Stimulated activated CD4-positive, alpha-beta T cell treated with anti-CD3 and anti-CD28 coated beads, TNF-alpha, amount 100 ng/mL, for 48 hours (primary cell): ENCODE measurements at regions not wholly inside any gene's neighbourhood (a gene's known extent, or its start where the extent isn't known, plus 50 kb on each side); places are given as distances from the start of the nearest gene placed in this dataset.

ENCODE experiments used
- DNase-seq, 3 donors: peaks; one replicate each; pipeline ENCODE4 v3.0.0-alpha.2; 2020; ENCODE audit warnings: low read depth in 3 of 3

DNA sequence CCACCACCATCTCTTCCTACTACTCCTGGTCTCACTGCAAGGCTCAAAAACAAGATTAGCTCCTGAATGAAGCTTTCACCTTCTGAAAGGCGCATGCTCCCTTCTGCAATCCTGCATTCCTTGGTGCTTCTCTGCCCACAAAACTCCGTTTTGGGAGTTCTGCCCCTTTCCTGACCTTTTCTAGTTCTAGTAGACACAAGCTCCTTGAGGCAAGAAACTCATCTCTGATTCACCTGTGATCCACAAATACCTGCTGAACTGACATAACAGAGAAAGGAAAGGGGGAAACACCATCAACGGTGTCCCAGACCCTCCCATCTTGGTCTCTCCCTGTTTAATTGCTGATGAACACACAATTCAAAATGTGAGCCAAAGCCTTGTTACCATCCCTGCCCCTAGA is 64.0 kb upstream of the EGR2 start:
- no peak for DNase-seq

DNA sequence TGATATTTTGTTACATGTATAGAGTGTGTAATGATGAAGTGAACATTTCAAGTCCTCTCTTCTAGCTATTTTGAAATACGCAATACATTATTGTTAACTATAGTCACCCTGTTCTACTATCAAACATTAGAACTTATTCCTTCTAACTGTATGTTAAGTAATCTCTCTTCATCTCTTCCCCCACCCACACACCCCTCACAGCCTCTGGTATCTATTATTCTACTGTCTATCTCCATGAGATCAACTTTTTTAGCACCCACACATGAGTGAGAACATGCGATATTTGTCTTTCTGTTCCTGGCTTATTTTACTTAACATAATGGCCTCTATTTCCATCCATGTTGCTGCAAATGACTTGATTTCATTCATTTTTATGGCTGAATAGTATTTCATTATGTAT is 57.7 kb upstream of the EGR2 start:
- DNase-seq: no peak

DNA sequence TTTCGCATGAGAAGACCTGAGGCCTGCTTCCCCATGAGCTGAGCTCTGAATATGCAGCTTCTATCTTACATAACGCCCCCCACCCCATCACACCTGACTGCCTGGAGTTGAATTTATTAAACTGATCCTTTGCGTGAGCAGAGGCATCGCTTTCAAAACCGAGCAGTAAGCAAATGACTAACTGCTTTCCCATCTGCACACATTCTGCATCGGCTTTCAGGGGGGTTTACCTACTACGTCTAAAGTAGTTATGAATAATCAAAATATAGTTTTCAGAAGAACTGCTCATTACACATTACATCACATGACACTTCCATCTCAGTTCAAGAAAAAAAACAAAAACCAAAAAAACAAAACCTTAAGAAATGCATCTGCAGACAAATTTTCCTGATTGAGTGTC is 54.7 kb upstream of the EGR2 start:
- peak in 1 of 3 donors; percentile 27 for DNase-seq

DNA sequence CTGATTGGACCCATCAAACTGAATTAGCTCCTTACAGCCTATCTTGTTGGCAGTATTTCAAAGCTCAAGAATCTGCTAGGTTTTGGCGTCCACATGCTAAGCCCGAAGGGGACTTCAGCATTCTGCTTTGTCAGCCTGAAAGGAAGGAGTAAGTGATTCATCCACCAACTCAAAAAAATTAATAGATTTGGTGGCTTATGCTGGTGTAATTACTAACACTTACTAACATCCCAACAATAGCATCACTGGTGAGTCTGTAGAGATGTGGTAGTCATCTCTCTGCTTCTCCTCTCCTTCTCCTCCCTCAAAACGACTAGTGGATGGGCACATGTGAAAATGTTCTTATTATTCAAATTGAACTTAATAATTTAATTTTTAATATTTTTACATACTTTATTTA is 53.8 kb upstream of the EGR2 start:
- no peak for DNase-seq

DNA sequence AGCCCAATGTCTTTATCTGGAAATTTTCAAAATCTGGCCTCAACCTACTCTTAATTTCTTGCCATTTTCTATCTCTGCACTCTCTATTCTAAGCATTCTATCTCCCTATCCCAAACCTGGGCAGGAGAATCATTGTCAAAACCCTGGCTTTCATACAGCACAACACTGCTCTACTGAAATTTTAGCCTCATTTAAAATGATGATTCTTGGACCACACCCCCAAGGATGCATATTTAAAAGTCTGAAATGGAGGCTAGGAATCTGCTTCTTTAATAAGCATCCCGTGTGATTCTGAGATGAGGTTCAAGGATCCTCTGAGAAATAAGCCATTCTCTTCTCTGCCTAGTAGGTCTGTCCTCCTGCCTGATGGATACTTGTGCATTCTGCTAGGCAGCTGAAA is 50.8 kb upstream of the EGR2 start:
- DNase-seq: no peak

DNA sequence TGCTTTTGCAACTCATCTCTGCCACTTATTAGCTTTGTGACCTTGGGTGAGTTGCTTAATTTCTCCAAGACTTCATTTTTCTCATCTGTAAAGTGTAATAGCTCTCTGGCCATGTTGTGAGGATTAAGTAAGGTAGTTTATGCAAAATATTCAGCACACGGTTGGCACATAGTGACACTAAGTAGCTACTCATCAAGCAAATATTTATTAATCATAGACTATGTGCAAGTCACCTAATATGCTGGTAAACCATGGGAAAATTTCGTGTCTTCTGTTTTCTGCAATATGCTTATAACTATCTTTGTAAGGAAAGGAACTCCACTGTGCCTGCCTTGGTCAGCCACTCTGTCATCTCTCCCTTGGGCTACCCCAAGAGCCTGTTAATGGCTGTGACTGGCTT is 50.3 kb upstream of the EGR2 start:
- DNase-seq: no peak
